ENCODE measurements at regions not wholly inside any gene's neighbourhood (a gene's known extent, or its start where the extent isn't known, plus 50 kb on each side); places are given as distances from the start of the nearest gene placed in this dataset.

GRCh38 chr4:137740141-137740540 lies 207.8 kb upstream of the PCDH18 start:
- no peak for TF ChIP-seq CTCF (conservative IDR thresholded peaks at IDR 0.05)
- no peak for TF ChIP-seq ZFX (IDR thresholded peaks at IDR 0.05)
- no peak overlapping the region for H3K27ac ChIP-seq

- no peak overlapping the region for H3K27ac ChIP-seq
- no peak for TF ChIP-seq ZFX (IDR thresholded peaks at IDR 0.05)
- TF ChIP-seq CTCF (conservative IDR thresholded peaks at IDR 0.05) = no peak
Observed at GRCh38 chr4:137739391-137739790, 207.1 kb upstream of the PCDH18 start.

GRCh38 chr4:137738375-137738990 lies 206.2 kb upstream of the PCDH18 start:
- H3K27ac ChIP-seq = no peak overlapping the region
- TF ChIP-seq CTCF (conservative IDR thresholded peaks at IDR 0.05) (no peak), ZFX (IDR thresholded peaks at IDR 0.05) (no peak)

- no peak overlapping the region for H3K27ac ChIP-seq
- TF ChIP-seq ZFX (IDR thresholded peaks at IDR 0.05) (no peak), CTCF (conservative IDR thresholded peaks at IDR 0.05) (no peak)
Observed at GRCh38 chr4:137735561-137736104, 203.3 kb upstream of the PCDH18 start.

- peak; percentile 84 for TF ChIP-seq CTCF (conservative IDR thresholded peaks at IDR 0.05)
Observed at GRCh38 chr4:137733174-137734141, 201.2 kb upstream of the PCDH18 start.

GRCh38 chr4:137722910-137723309 lies 190.6 kb upstream of the PCDH18 start:
- H3K27ac ChIP-seq = no peak overlapping the region
- TF ChIP-seq ZFX (IDR thresholded peaks at IDR 0.05) = no peak
- TF ChIP-seq CTCF (conservative IDR thresholded peaks at IDR 0.05) = no peak

More at GRCh38 chr4:137733174-137734141, 201.2 kb upstream of the PCDH18 start:
- H3K27ac ChIP-seq = peak overlapping the region; percentile 41; the same call in 1 of the 2 replicates

GRCh38 chr4:137711502-137711901 lies 179.2 kb upstream of the PCDH18 start:
- no peak overlapping the region for H3K27ac ChIP-seq
- TF ChIP-seq ZFX (IDR thresholded peaks at IDR 0.05) (no peak), CTCF (conservative IDR thresholded peaks at IDR 0.05) (no peak)
